ENCODE measurements at regions not wholly inside any gene's neighbourhood (a gene's known extent, or its start where the extent isn't known, plus 50 kb on each side); places are given as distances from the start of the nearest gene placed in this dataset.
"Not testable (repeated sequence)": the region's sequence is repeated elsewhere in the genome, so short reads cannot be mapped to it uniquely, and the experiment has no call there.

- TF ChIP-seq CTCF (IDR thresholded peaks at IDR 0.05; ENCODE audit: low read depth, low read length): no peak
- no peak for TF ChIP-seq MYC (IDR thresholded peaks at IDR 0.05; ENCODE audit: low read depth, low read length)
- TF ChIP-seq POLR2A (IDR thresholded peaks at IDR 0.05; ENCODE audit: extremely low read depth, insufficient read length): no peak
- TF ChIP-seq, protein P1, sequence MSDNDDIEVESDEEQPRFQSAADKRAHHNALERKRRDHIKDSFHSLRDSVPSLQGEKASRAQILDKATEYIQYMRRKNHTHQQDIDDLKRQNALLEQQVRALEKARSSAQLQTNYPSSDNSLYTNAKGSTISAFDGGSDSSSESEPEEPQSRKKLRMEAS (IDR thresholded peaks at IDR 0.05; ENCODE audit: low read depth, low read length): no peak
These were observed 114.6 kb downstream of the ACTBL2 start for GRCh38 chr5:57368010-57368409.

GRCh38 chr5:57366744-57367143 is 115.9 kb downstream of the ACTBL2 start:
- no peak for DNase-seq (ENCODE audit: low read depth)

More at GRCh38 chr5:57368010-57368409, 114.6 kb downstream of the ACTBL2 start:
- no peak overlapping the region for H3K4me3 ChIP-seq (ENCODE audit: low read depth, low read length)
- DNase-seq (ENCODE audit: low read depth): no peak

DNA sequence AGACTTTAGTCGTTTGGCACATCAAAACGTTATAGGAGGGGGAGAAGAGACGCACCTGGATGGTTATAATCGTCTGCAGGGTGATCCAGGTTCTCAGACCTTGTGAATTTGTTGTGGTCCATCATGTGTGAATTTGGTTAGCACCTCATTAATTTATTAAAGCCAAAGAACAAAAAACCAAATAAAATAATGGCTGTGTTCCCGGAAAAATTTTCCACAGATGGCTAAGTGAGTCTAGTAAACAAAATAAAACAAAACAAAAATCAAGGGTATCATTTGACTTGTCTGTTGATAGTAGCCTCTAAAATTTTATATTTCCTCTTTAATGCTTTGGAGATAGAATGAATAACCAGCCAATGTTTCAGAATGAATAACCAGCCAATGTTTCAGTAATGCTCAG is 119.7 kb downstream of the ACTBL2 start:
- no peak overlapping the region for H3K4me3 ChIP-seq (ENCODE audit: low read depth, low read length)
- TF ChIP-seq POLR2A (IDR thresholded peaks at IDR 0.05; ENCODE audit: extremely low read depth, insufficient read length) (no peak), MYC (IDR thresholded peaks at IDR 0.05; ENCODE audit: low read depth, low read length) (no peak), CTCF (IDR thresholded peaks at IDR 0.05; ENCODE audit: low read depth, low read length) (no peak)
- TF ChIP-seq, protein P1 (IDR thresholded peaks at IDR 0.05; ENCODE audit: low read depth, low read length): no peak
- no peak for DNase-seq (ENCODE audit: low read depth)

More at GRCh38 chr5:57366744-57367143, 115.9 kb downstream of the ACTBL2 start:
- H3K4me3 ChIP-seq (ENCODE audit: low read depth, low read length): no peak overlapping the region
- TF ChIP-seq, protein P1 (IDR thresholded peaks at IDR 0.05; ENCODE audit: low read depth, low read length): no peak
- TF ChIP-seq POLR2A (IDR thresholded peaks at IDR 0.05; ENCODE audit: extremely low read depth, insufficient read length): no peak
- TF ChIP-seq MYC (IDR thresholded peaks at IDR 0.05; ENCODE audit: low read depth, low read length): no peak
- TF ChIP-seq CTCF (IDR thresholded peaks at IDR 0.05; ENCODE audit: low read depth, low read length): no peak

DNA sequence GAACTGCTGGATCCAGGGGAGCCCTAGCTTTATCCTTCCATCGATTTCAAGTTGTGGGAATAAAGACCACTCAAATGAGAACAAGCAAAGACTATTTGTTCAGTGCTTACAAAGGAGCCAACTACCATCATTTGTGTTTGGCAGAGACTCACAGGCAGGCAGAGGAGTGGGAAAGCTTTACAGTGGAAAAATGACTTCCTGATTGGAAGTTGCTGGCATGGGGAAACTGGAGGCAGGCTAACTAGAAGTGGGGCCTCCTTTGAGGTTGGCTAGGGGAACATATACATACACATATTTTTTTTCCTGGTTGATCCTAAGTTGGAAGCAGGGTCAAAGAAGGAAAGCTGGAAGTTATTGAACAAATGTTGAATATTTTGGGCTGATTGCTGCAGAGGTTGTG is 121.7 kb downstream of the ACTBL2 start:
- TF ChIP-seq, protein P1 (IDR thresholded peaks at IDR 0.05; ENCODE audit: low read depth, low read length): no peak
- TF ChIP-seq CTCF (IDR thresholded peaks at IDR 0.05; ENCODE audit: low read depth, low read length) (no peak), POLR2A (IDR thresholded peaks at IDR 0.05; ENCODE audit: extremely low read depth, insufficient read length) (no peak), MYC (IDR thresholded peaks at IDR 0.05; ENCODE audit: low read depth, low read length) (no peak)

GRCh38 chr5:57358796-57359592 is 123.6 kb downstream of the ACTBL2 start:
- H3K4me3 ChIP-seq (ENCODE audit: low read depth, low read length): no peak overlapping the region
- TF ChIP-seq POLR2A (IDR thresholded peaks at IDR 0.05; ENCODE audit: extremely low read depth, insufficient read length) (no peak), MYC (IDR thresholded peaks at IDR 0.05; ENCODE audit: low read depth, low read length) (no peak)
- DNase-seq (ENCODE audit: low read depth): no peak

More for the DNA sequence above, 121.7 kb downstream of the ACTBL2 start:
- H3K4me3 ChIP-seq (ENCODE audit: low read depth, low read length): no peak overlapping the region
- no peak for DNase-seq (ENCODE audit: low read depth)

GRCh38 chr5:57356850-57357249 is 125.8 kb downstream of the ACTBL2 start:
- H3K4me3 ChIP-seq (ENCODE audit: low read depth, low read length); DNase-seq (ENCODE audit: low read depth): not testable (repeated sequence)

DNA sequence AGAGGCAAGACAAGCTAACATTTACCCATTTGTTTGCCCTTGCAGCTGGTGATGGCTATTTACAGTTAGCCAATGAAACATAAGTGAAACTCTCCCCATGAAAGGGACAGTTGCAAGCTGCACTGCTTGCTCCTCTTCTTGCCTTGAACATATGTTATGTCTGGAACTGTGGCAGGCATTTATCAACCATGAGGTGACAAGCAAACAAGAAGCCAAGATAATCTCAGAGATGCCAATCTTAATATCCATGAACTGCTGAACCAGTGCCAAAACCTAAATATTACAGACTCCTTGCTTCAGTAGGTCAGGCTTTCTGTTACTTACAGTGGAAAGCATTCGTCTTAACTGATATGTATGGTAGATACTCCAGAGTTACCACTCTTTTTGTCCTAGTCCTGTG is 133.4 kb downstream of the ACTBL2 start:
- TF ChIP-seq MYC (IDR thresholded peaks at IDR 0.05; ENCODE audit: low read depth, low read length): no peak
- TF ChIP-seq CTCF (IDR thresholded peaks at IDR 0.05; ENCODE audit: low read depth, low read length): no peak
- TF ChIP-seq, protein P1 (IDR thresholded peaks at IDR 0.05; ENCODE audit: low read depth, low read length): no peak
- no peak for TF ChIP-seq POLR2A (IDR thresholded peaks at IDR 0.05; ENCODE audit: extremely low read depth, insufficient read length)
- DNase-seq (ENCODE audit: low read depth): no peak
- H3K4me3 ChIP-seq (ENCODE audit: low read depth, low read length): no peak overlapping the region

Measured in NB4 (cell line).